Cardiac septum (tissue), 1 donor: ENCODE measurements at regions not wholly inside any gene's neighbourhood (a gene's known extent, or its start where the extent isn't known, plus 50 kb on each side); places are given as distances from the start of the nearest gene placed in this dataset.

Experiments used
- DNase-seq: peaks from one replicate; pipeline ENCODE4 v3.0.0-alpha.2; 2020; ENCODE audit warnings: low spot score
- intact Hi-C: fragments of 100-400 bp; cut with DNase I; formaldehyde crosslinking; loops from one replicate; pipeline ENCODE4 v1.14.0; 2022
- donor health status: DM: no; HTN: no; CAD: no.

DNA sequence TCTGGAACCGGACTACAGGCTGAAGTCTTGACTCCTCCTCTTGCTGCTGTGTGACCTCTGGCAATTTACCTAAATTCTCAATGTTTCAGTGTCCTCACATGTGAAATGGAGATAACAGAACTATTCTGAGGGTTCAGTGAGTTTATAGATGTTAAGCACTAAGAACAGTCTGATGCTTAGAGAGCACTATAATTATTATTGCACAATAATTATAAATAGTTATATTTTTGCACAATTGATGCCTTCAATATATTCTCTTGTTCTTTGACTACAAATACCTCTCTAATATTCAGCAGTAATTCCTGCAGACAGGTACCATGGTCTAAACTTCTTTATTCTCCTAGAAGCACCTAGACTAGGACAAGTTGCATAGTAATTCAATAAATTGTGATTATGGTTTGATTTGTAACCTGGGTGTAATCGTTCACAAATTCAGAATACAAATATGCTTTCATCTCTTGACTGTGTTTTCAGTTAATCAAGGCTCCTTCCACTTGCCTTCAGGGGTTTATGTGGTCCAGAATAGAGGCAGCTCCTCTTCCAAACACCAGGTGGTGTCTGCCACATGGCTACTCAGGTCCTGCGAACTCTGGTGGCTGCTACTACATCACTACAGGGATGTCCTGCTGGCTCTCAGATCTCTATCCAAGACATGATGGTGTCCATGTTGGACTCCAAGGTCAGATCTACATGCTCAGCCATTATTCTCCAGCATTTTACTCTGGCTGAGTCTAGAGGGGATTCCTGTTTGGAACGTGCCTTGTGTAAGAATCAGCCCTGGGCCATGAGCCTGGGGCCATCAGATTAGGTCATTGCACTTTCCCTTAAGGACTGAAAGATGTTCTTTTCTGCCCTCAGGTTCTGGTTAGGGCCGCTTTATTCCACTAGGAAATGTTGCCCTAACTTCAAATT lies 103.4 kb downstream of the QRFPR start:
- intact Hi-C loops = loop anchor here (10.0 kb wide), 1 partner anchor 137 kb away; no protein-coding TSS in a partner anchor
- no peak for DNase-seq

GRCh38 chr4:121273191-121273590 lies 107.6 kb downstream of the QRFPR start:
- intact Hi-C loops = loop anchor here (10.0 kb wide), 1 partner anchor 142 kb away; no protein-coding TSS in a partner anchor
- DNase-seq = no peak

- intact Hi-C loops = loop anchor here (10.0 kb wide), 1 partner anchor 142 kb away; no protein-coding TSS in a partner anchor
- DNase-seq = no peak
These were observed 108.3 kb downstream of the QRFPR start for GRCh38 chr4:121272526-121272925.

DNA sequence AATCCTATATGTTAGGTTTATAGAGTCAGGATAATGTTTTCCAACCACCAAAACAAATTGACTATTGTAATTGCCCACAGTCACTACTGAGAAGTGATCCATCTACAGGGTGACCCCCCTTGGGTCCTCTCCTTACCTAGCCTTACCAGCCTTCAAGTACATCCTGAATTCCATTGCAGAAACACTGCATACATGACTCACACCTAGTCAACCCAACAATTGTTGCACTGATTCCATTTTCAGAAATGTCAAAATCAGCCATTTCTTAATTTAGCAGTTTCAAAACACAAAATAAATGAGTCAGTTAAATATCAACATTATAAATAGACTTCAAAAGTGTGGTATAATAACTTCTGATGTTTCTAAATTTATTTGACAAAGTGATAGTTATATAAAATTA lies 106.3 kb upstream of the TNIP3 start:
- intact Hi-C loops = loop anchor here (10.0 kb wide), 1 partner anchor 144 kb away; no protein-coding TSS in a partner anchor
- DNase-seq = no peak

DNA sequence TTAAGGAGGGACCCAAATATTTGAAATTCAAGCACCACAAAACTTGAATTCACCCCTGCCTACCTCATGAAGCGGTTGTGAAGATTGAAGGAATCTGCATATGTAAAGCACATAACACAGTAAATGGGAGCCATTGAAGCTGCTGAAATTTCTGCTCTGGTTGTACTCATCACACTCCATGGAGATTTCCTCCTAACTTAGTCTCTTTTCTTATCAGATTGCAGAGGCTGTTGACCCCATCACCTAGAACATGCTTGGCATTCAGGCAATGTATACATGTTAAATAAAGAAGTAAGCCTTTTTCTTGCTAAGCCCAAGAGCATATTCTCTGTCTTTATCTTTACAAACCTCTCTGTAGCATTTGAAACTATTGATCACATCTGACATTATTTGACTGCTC lies 104.9 kb upstream of the TNIP3 start:
- intact Hi-C loops = no loop called here
- DNase-seq = no peak

DNA sequence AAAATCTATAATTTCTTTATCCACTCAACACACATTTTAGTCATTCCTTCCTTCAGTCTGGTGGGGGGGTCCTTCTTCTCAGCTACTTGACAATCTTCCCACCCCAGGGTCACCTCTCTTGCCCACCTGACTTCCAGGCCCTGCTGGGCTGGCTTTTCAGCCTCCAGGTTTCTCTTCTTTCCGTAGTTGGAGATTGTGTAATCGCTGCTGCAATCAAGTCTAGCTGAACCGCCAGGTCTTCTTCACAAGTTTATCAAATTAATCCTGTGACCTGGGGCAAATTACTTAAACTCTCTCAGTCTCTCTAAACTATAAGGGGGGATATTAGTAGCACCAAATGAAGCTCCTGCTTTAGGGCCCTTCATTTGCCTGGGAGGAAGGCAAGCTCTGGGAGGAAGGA lies 102.9 kb upstream of the TNIP3 start:
- intact Hi-C loops = no loop called here
- no peak for DNase-seq

DNA sequence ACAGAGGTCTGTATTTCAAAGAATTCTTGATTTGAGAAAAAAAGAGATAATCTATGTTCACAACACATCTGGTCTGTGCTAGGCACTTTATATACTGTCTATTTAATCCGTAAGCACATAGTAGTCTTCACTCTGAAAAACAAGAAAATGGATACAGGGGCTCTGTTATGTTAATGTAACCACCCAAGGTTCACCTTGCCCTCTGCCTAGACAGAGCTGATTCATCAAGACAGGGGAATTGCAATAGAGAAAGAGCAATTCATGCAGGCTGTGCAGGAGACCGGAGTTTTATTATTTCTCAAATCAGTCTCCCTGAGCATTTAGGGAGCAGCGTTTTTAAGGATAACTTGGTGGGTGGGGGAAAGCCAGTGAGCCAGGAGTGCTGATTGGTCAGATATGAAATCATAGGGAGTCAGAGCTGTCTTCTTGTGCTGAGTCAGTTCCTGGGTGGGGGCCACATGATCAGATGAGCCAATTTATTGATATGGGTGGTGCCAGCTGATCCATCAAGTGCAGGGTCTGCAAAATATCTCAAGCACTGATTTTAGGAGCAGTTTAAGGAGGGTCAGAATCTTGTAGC lies 92.9 kb upstream of the TNIP3 start:
- intact Hi-C loops = no loop called here
- DNase-seq = no peak

DNA sequence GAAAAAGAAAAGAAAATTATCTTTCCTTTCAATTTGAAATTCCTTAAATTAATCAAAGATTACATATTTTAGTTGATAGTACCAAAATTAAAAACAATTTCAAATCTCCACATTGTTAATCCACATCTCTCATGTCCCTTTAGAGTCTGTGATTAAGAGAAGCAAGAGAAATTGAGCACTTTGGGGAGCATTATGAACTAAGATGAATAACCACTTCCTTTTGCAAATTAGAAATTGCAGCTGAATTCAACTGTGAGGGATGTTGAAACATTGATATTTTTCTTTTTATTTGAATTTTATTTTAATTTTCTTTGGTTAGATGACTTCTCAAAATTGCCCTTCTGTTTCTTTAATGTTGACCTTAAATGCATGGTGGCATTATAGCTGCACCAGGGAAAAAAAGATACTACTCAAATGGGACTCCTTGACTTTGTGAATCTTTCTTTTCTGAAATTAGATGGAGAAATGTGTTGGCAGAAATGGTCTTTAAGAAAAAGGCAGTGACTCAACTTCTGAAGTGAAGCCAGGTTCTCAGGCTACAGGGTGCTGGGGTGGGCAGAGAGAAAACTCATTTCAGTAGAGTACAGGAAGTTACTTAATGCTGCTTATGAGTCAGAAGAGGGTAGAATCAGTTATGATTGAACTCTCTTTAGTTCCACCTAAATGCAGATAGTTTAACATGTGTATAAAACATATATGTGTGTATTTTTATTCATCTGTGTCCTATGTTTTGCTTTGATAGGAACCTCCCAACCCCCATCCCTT lies 92.0 kb upstream of the TNIP3 start:
- no peak for DNase-seq
- intact Hi-C loops = no loop called here

GRCh38 chr4:121253961-121254360 lies 89.8 kb upstream of the TNIP3 start:
- intact Hi-C loops = loop anchor here (2.0 kb wide), 1 partner anchor 61 kb away; no protein-coding TSS in a partner anchor
- DNase-seq = no peak

DNA sequence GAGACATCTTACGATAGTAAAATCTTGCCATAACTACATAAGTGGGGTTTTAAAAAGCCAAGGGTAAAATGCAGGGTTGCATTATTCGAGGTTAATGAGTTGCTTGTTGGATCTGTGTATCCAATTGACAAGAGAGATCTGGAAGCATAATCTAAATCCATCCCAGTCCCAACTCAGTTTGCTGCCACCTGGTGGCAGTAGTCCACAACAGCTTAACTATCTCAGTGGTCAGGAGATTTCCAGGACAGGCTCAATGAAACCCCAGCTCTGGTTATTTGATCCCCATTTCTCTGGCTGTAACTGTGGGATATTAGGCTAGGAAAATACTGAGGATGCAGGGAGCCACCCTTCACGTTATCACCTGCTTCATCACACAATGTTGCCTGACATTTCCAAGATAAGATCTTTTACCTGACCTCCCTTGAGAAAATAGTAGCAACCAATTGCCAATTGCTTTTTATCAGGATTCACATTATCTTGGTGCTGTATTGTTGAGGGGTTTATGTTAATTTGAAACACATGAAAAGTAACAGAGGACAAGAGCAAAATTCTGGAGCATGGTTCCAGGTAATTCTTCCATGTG lies 88.2 kb upstream of the TNIP3 start:
- no peak for DNase-seq
- intact Hi-C loops = loop anchor here (2.0 kb wide), 1 partner anchor 60 kb away; no protein-coding TSS in a partner anchor

GRCh38 chr4:121248747-121249146 lies 84.6 kb upstream of the TNIP3 start:
- no peak for DNase-seq
- intact Hi-C loops = no loop called here

GRCh38 chr4:121246698-121247097 lies 82.6 kb upstream of the TNIP3 start:
- intact Hi-C loops = no loop called here
- no peak for DNase-seq

DNA sequence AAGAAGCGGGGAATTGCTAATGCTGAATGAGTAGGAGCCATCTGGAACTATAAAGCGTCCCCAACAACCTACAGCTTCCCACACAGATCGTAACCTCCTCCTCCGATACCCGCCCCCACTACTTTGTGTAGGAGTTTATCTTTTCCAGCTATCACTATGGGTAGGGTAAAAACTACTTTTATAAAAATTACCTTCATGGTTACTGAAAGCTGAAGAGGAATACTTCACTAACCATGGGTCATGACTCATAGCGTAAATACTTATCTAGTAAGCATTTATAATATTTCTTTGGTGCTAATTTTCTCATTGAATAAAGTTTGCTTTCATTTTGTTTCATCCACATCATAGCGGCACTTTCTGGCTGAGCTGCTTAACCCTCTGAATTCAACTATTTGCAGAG lies 79.4 kb upstream of the TNIP3 start:
- intact Hi-C loops = no loop called here

GRCh38 chr4:121242188-121242750 lies 78.1 kb upstream of the TNIP3 start:
- intact Hi-C loops = no loop called here
- no peak for DNase-seq

More for the DNA sequence above, 79.4 kb upstream of the TNIP3 start:
- no peak for DNase-seq

GRCh38 chr4:121239951-121240350 lies 75.8 kb upstream of the TNIP3 start:
- intact Hi-C loops = no loop called here
- DNase-seq = no peak

DNA sequence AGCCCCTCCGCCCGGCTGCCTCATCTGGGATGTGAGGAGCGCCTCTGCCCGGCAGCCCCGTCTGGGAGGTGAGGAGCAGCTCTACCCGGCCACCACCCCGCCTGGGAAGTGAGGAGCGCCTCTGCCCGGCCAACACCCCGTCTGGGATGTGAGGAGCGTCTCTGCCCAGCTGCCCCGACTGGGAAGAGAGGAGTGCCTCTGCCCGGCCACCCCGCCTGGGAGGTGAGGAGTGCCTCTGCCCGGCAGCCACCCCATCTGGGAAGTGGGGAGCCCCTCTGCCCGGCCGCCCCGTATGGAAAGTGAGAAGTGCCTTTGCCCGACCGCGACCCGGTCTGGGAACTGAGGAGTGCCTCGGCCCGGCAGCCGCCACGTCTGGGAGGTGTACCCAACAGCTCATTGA lies 74.3 kb upstream of the TNIP3 start:
- no peak for DNase-seq
- intact Hi-C loops = no loop called here

- no peak for DNase-seq
- intact Hi-C loops = no loop called here
These were observed 72.9 kb upstream of the TNIP3 start for GRCh38 chr4:121237069-121237399.

DNA sequence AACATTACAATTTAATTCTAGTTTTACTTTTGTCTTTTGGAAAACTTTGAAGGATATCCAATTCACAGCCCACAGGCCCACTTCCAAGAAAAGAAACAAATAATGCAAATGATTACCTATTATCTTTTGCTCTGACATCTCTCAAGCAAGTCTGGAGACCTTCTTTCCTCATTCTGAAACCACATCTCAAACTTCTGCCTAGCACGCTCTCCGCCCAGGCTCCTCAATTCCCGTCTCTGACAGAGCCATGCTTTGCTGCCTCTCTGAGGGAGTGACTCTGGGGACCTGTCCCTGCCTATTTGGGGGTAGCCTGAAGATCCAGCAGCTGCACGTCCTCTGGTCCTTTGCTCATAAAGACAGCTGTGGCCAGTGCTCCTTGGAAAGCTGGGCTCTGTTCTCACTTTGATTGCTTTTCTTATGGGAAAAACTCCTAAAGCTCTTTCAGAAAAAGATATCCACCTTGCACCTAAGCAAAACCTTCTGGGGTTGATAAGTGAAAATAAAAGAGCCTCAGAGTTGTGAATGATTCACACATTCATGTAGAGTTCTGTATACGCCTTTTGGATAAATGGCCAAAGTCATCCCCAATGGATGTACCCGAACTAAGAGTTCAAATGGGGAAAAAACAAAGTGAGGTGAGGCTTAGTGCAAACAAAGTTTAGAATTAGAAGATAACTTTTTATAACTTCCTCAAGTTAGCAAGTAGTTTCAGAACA lies 72.4 kb upstream of the TNIP3 start:
- no peak for DNase-seq
- intact Hi-C loops = no loop called here

GRCh38 chr4:121233982-121234381 lies 69.9 kb upstream of the TNIP3 start:
- DNase-seq = no peak
- intact Hi-C loops = no loop called here
